OCI-M2 (cell line): ENCODE measurements at regions not wholly inside any gene's neighbourhood (a gene's known extent, or its start where the extent isn't known, plus 50 kb on each side); places are given as distances from the start of the nearest gene placed in this dataset.
"Not testable (repeated sequence)": the region's sequence is repeated elsewhere in the genome, so short reads cannot be mapped to it uniquely, and the experiment has no call there.

Source experiments
- DNase-seq: peaks from one replicate; lab custom pipeline; 2025; ENCODE audit not compliant: unreplicated experiment; lab: John Stamatoyannopoulos, UW

DNA sequence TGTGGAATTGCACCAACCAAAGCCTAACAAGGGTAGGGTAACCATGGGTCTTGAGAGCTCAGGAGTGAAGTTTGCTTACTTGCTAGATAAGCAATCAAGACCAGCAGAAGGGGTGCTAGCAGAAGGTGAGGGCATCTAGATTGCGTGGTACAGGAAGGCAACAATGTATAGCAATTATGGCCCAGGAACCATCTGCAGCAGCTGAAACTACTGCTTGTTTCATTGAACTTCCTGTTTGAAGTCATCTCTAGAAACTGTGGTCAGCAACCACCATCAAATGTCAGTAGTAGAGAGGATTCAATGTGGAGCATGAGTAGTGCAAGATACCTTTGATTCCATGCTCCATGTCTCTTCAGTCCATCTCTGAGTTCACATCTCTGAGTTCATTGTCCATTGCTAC lies 462.1 kb upstream of the GRAMD2B start:
- DNase-seq, result no peak

DNA sequence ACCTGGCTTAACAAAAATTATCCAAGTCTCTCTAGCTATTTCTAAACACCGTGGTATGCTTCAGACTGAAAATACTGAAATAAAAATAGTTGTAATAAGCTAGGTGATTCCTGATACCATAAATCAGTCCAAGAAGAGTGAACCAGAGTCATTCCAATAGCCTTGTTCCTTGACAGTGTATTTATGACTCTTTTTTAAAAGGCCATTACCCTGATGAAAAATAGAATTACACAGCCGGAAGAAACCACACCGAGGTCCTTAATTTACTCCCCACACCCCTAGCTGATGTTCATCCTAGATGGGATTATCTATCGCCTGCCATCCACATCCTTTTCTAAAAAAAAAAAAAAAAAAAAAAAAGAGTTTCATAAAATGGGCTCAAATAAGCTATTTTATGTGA lies 457.6 kb upstream of the GRAMD2B start:
- DNase-seq, result no peak

DNA sequence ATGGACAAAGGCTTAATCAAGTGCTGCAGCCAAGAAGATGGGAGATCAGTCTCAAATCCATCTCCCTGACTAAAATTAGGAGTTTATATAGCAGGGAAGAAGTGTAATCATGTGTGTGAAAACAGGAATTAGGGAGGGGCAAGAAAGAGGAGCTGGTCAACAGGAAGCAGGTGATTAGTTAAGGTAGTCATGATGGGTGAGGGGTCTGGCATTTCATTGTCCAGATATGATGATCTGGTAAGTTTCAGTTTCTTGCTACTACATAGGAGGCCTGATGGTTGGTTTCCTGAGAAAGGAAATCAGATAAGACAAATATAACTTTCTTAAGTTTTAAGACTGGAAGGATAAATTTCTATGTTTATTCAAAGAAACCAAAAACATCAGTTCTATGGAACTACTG lies 455.6 kb upstream of the GRAMD2B start:
- DNase-seq, result no peak

DNA sequence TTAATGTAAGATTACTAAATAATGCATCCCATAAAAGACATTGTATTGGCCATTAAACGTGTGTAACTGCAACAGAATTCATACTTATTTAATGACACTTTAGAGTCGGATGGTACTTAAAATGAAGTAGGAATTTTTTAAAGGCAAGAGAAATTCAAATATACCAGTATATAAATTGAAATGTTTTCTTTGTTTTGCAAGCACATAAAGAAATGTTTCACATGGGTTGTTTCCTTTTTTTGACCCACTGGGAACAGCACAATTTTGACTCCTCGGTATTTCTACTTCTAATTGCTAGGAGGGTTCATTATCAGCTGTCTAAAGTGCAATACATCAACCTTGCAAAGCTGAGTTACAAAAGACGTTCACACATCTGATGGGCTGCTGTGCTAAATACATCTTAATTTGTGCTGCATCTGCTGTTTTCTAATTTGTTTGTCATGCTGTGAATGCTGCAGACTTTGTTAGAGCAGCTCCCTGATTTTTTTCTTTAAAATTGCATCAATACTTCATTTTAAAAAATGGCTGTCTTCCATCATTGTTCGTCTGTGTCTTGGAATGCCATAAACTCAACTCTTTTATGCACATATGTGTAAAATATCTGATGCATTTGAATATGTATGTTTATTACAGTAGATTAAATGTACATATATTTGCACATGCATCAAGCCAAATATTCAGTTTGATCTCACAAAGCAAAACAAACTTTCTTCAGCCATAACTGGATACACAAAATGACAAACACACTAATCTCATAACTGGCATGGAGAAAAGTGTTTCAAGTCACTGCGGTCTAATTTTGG lies 454.0 kb upstream of the GRAMD2B start:
- no peak for DNase-seq

DNA sequence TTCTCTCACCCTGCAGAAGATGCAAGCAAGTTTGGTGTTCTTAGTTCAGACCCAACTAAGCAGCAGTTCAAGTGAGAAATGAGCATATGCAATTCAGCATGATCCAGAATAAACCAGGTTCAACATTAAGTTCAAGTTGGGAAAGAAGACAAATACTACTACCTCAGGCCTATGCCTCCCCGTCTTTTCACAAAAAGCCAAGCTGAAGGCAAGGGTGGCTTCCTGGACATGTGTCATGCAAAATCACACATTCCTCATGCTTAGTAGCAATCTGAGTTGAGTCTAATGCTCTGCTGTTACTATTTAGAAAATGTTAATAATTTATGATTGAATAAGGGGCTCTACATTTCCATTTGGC lies 453.4 kb upstream of the GRAMD2B start:
- DNase-seq, result no peak

DNA sequence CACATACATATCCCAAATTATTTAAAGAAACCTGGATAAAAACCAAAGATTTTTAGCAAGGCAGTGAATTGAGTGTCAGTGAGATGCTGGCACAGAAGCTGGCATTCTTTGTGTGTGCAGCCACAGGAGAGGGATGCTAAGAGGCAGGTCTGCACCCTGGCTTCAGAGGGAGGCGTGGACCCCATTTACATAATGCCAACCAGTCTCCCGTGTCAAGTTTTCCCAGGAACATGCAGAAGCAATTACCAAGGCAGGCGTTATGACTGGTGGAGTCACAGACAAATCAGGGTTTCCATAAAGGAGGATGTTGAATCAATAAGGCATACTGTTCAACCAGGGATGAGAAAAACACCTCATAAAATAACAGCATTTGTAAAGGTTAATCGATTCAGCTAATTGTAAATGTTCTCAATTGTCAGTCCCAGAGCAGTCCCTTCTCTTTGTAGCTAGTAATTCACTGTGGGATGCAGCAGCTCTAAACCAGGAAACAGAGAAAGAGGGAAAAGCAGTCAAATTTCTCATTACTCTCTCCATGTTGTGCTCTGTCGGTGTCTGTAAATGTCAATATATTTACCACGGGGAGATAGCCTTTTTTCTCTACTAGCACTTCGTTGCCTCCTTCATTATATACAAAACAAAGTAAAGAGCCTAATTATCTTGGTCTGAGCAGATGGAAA lies 452.4 kb upstream of the GRAMD2B start:
- no peak for DNase-seq

DNA sequence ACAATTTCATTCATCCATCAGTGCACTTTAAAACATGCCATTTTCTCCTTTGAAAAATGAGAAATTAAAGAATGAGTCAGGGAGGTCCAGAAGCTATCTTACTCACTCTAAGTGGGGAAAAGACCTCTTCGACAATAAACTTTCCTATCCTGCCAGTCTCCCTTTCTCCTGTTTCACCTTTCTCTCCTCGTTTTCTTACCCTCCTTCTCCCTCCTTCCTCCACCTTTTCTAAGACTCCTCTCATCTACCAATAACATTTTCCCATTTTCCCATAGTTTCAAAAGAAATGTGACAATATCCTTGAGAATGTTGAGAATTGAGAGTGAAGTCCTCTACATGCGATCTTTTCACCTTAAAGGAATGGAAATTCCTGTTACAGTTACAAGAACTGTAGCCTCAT lies 450.5 kb upstream of the GRAMD2B start:
- no peak for DNase-seq

GRCh38 chr5:125974679-125975078 lies 448.5 kb upstream of the GRAMD2B start:
- no peak for DNase-seq

DNA sequence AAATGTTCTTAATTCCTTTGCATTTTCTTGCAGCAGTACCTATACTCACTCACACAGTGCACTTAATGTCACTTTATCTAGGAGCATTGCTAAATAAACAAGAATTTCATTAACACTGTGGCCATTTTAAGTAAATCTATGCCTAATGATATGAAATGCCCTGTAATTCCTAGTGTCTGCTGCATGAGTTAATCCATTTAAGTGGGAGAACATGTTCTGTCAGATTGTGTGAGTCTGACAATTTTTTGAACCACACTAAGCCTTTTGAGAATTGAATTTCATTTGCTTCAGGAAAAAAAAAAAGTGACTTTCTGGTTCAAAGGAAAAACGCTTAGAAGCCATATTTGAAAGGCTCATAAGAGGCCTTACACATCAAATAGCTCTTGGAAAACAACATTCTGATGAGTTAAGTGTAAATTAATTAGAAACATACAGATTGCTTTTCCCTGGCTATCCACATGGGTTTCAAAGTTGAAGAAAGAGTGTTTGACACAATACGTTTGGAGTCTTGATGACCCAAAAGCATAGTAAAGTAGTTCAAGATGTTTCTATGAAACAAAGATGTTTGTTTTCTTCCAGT lies 446.7 kb upstream of the GRAMD2B start:
- DNase-seq, result no peak

GRCh38 chr5:125978015-125978414 lies 445.2 kb upstream of the GRAMD2B start:
- no peak for DNase-seq

- DNase-seq, result no peak
Observed at GRCh38 chr5:125979636-125980035, 443.6 kb upstream of the GRAMD2B start.

DNA sequence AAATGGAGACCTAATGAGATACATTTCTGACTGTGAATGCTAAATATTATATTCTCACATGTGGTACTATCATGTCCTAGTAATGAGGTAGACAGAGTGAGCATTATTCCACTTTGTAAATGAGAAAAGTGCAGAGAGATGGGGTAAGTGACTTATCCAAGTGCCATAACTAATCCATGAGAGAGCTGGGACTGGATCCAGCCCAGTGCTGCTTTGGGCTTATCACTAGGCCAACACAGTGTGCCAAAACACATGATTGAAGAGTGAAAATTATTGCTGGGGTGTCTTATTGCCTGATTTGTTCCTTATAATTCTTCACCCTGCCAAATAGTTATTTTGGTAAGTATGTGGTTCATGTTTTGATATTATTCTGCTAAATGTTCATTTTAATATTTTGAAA lies 442.2 kb upstream of the GRAMD2B start:
- DNase-seq, result no peak

- no peak for DNase-seq
Observed at GRCh38 chr5:125987677-125988255, 435.4 kb upstream of the GRAMD2B start.

GRCh38 chr5:125992050-125992449 lies 431.2 kb upstream of the GRAMD2B start:
- DNase-seq, result no peak

DNA sequence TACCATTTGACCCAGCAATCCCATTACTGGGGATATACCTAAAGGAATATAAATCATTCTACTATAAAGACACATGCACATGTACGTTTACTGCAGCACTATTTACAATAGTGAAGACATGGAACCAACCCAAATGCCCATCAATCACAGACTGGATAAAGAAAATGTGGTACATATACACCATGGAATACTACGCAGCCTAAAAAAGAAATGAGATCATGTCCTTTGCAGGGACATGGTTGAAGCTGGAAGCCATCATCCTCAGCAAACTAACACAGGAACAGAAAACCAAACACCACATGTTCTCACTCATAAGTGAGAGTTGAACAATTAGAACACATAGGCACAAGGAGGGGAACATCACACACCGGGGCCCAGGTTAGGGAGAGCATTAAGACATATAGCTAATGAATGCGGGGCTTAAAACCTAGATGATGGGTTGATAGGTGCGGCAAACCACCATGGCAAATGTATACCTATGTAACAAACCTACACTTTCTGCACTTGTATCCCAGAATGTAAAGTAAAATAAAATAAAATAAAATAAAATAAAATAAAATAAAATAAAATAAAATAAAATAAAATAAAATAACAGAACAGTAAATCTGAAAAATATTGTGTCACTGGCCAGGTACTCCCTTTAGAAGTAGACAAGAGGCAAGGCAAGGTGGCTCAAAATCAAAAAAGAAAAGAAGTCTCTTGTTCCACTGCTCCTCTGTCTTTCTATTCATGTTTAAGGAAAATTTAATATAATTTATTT lies 423.8 kb upstream of the GRAMD2B start:
- not testable (repeated sequence) for DNase-seq

- no peak for DNase-seq
Observed at GRCh38 chr5:126000507-126000906, 422.7 kb upstream of the GRAMD2B start.

GRCh38 chr5:126002222-126002897 lies 420.8 kb upstream of the GRAMD2B start:
- DNase-seq, result no peak

DNA sequence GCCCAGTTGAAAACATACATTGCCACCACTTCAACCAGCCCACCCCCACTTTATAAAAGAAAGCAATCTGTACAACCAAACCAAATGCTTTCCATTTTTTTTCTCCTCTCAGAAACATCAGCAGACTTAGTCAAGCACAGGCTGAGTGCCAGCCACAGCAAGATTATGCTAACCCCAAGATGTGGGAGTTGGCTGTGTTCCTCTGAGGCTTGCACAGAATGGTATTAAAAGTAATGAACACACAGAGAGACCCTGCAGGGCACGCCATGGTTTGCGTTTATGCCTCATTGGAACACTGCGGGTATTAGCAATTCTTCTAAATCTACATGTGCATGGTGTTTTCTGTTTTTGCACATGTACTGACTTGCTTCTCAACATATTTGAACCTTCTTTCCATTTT lies 419.9 kb upstream of the GRAMD2B start:
- no peak for DNase-seq

GRCh38 chr5:126004636-126005035 lies 418.6 kb upstream of the GRAMD2B start:
- DNase-seq, result no peak

- DNase-seq, result no peak
Observed at GRCh38 chr5:126007841-126008240, 415.4 kb upstream of the GRAMD2B start.

DNA sequence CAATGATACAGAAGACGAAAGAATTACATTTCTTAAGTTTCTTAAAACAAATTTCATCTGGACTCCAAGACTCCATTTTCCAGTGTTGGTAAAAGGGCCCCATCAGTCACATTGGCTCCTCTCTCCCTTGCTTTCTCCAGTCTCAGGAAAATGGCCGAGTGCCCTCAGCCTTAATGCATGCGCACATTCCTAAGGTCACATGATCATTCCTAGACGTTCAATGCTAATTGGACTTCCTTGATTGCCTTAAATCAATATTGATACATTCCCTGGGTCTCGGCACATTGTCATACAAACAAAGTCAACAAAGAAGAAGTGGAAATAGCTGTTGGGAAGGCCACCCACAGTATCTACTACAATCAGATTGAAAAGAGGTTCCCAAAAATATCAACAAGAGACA lies 413.6 kb upstream of the GRAMD2B start:
- DNase-seq, result no peak
